ENCODE measurements at regions not wholly inside any gene's neighbourhood (a gene's known extent, or its start where the extent isn't known, plus 50 kb on each side); places are given as distances from the start of the nearest gene placed in this dataset.
A peak's percentile ranks its signal among the peaks of the same experiment; 100 is the strongest.
"Not testable (repeated sequence)": the region's sequence is repeated elsewhere in the genome, so short reads cannot be mapped to it uniquely, and the experiment has no call there.

- DNase-seq (peak in 4 of 5 donors; percentile 18 to 45 (median 34)), FAIRE-seq (no peak)
- no peaks in the 10 kb centered on the region for H3K36me3 ChIP-seq (ENCODE audit: control insufficient read depth in 2 of 3, insufficient read depth in 3 of 3, low read length in 3 of 3)
These were observed 223.2 kb downstream of the FOXD2 start for GRCh38 chr1:47661040-47661439.

GRCh38 chr1:47662068-47662467, 224.2 kb downstream of the FOXD2 start:
- Histone ChIP-seq H3K9me3 (ENCODE audit: control insufficient read depth in 2 of 3, insufficient read depth in 1 of 3, low read length in 3 of 3) (no peaks in the 10 kb centered on the region), H3K4me1 (ENCODE audit: control insufficient read depth in 2 of 3, insufficient read depth in 2 of 3, low read depth in 1 of 3, low read length in 3 of 3) (peaks cover 0 to 5% (median 2%) of the 10 kb centered on the region in 3 donors), H3K36me3 (ENCODE audit: control insufficient read depth in 2 of 3, insufficient read depth in 3 of 3, low read length in 3 of 3) (no peaks in the 10 kb centered on the region), H3K9ac (ENCODE audit: low read length in 3 of 3) (no peak overlapping the region), H3K27ac (ENCODE audit: low read depth in 2 of 2, low read length in 2 of 2) (no peak overlapping the region), H3K4me3 (ENCODE audit: low read length in 3 of 3) (no peak overlapping the region), H3K27me3 (ENCODE audit: control insufficient read depth, insufficient read depth, low read length) (no peaks in the 10 kb centered on the region)
- TF ChIP-seq CTCF (IDR thresholded peaks at IDR 0.05; ENCODE audit: borderline replicate concordance, extremely low read depth, insufficient read depth), result no peak
- FAIRE-seq (no peak), DNase-seq (peak in 1 of 5 donors; percentile 19)
- intact Hi-C loops (cut with DNase I), result no loop called here

More at GRCh38 chr1:47661040-47661439, 223.2 kb downstream of the FOXD2 start:
- H3K4me3 ChIP-seq (ENCODE audit: low read length in 3 of 3), result no peak overlapping the region
- H3K4me1 ChIP-seq (ENCODE audit: control insufficient read depth in 2 of 3, insufficient read depth in 2 of 3, low read depth in 1 of 3, low read length in 3 of 3), result peaks cover 0 to 8% (median 2%) of the 10 kb centered on the region in 3 donors
- H3K9me3 ChIP-seq (ENCODE audit: control insufficient read depth in 2 of 3, insufficient read depth in 1 of 3, low read length in 3 of 3), result no peaks in the 10 kb centered on the region
- no peak overlapping the region for H3K27ac ChIP-seq (ENCODE audit: low read depth in 2 of 2, low read length in 2 of 2)
- no peaks in the 10 kb centered on the region for H3K27me3 ChIP-seq (ENCODE audit: control insufficient read depth, insufficient read depth, low read length)
- no peak overlapping the region for H3K9ac ChIP-seq (ENCODE audit: low read length in 3 of 3)
- no peak for TF ChIP-seq CTCF (IDR thresholded peaks at IDR 0.05; ENCODE audit: borderline replicate concordance, extremely low read depth, insufficient read depth)
- intact Hi-C loops (cut with DNase I), result no loop called here

GRCh38 chr1:47663286-47663685, 225.4 kb downstream of the FOXD2 start:
- Histone ChIP-seq H3K4me3 (ENCODE audit: low read length in 3 of 3) (no peak overlapping the region), H3K9ac (ENCODE audit: low read length in 3 of 3) (no peak overlapping the region), H3K4me1 (ENCODE audit: control insufficient read depth in 2 of 3, insufficient read depth in 2 of 3, low read depth in 1 of 3, low read length in 3 of 3) (peaks cover 0 to 5% (median 0%) of the 10 kb centered on the region in 3 donors), H3K27ac (ENCODE audit: low read depth in 2 of 2, low read length in 2 of 2) (no peak overlapping the region), H3K9me3 (ENCODE audit: control insufficient read depth in 2 of 3, insufficient read depth in 1 of 3, low read length in 3 of 3) (no peaks in the 10 kb centered on the region), H3K36me3 (ENCODE audit: control insufficient read depth in 2 of 3, insufficient read depth in 3 of 3, low read length in 3 of 3) (no peaks in the 10 kb centered on the region), H3K27me3 (ENCODE audit: control insufficient read depth, insufficient read depth, low read length) (no peaks in the 10 kb centered on the region)
- intact Hi-C loops (cut with DNase I), result no loop called here
- no peak for TF ChIP-seq CTCF (IDR thresholded peaks at IDR 0.05; ENCODE audit: borderline replicate concordance, extremely low read depth, insufficient read depth)
- DNase-seq (peak in 2 of 5 donors; percentile 8 to 13), FAIRE-seq (no peak)

GRCh38 chr1:47664356-47664755, 226.5 kb downstream of the FOXD2 start:
- Histone ChIP-seq H3K36me3 (ENCODE audit: control insufficient read depth in 2 of 3, insufficient read depth in 3 of 3, low read length in 3 of 3) (no peaks in the 10 kb centered on the region), H3K27me3 (ENCODE audit: control insufficient read depth, insufficient read depth, low read length) (no peaks in the 10 kb centered on the region), H3K4me1 (ENCODE audit: control insufficient read depth in 2 of 3, insufficient read depth in 2 of 3, low read depth in 1 of 3, low read length in 3 of 3) (peaks cover 0 to under 1% (median 0%) of the 10 kb centered on the region in 3 donors), H3K9me3 (ENCODE audit: control insufficient read depth in 2 of 3, insufficient read depth in 1 of 3, low read length in 3 of 3) (no peaks in the 10 kb centered on the region), H3K4me3 (ENCODE audit: low read length in 3 of 3) (no peak overlapping the region), H3K27ac (ENCODE audit: low read depth in 2 of 2, low read length in 2 of 2) (no peak overlapping the region), H3K9ac (ENCODE audit: low read length in 3 of 3) (no peak overlapping the region)
- TF ChIP-seq CTCF (IDR thresholded peaks at IDR 0.05; ENCODE audit: borderline replicate concordance, extremely low read depth, insufficient read depth), result no peak
- intact Hi-C loops (cut with DNase I), result no loop called here
- DNase-seq, result peak in 2 of 5 donors; percentile 7 to 13
- FAIRE-seq, result no peak

GRCh38 chr1:47664896-47665295, 227.1 kb downstream of the FOXD2 start:
- H3K27me3 ChIP-seq (ENCODE audit: control insufficient read depth, insufficient read depth, low read length); H3K4me1 ChIP-seq (ENCODE audit: control insufficient read depth in 2 of 3, insufficient read depth in 2 of 3, low read depth in 1 of 3, low read length in 3 of 3); H3K27ac ChIP-seq (ENCODE audit: low read depth in 2 of 2, low read length in 2 of 2); intact Hi-C loops (cut with DNase I); H3K4me3 ChIP-seq (ENCODE audit: low read length in 3 of 3); FAIRE-seq; H3K9ac ChIP-seq (ENCODE audit: low read length in 3 of 3); H3K36me3 ChIP-seq (ENCODE audit: control insufficient read depth in 2 of 3, insufficient read depth in 3 of 3, low read length in 3 of 3); H3K9me3 ChIP-seq (ENCODE audit: control insufficient read depth in 2 of 3, insufficient read depth in 1 of 3, low read length in 3 of 3): not testable (repeated sequence)
- peak in 2 of 5 donors; percentile 3 to 15 for DNase-seq

Measured in kidney (tissue), 13 donors.